ENCODE measurements at regions not wholly inside any gene's neighbourhood (a gene's known extent, or its start where the extent isn't known, plus 50 kb on each side); places are given as distances from the start of the nearest gene placed in this dataset.

DNA sequence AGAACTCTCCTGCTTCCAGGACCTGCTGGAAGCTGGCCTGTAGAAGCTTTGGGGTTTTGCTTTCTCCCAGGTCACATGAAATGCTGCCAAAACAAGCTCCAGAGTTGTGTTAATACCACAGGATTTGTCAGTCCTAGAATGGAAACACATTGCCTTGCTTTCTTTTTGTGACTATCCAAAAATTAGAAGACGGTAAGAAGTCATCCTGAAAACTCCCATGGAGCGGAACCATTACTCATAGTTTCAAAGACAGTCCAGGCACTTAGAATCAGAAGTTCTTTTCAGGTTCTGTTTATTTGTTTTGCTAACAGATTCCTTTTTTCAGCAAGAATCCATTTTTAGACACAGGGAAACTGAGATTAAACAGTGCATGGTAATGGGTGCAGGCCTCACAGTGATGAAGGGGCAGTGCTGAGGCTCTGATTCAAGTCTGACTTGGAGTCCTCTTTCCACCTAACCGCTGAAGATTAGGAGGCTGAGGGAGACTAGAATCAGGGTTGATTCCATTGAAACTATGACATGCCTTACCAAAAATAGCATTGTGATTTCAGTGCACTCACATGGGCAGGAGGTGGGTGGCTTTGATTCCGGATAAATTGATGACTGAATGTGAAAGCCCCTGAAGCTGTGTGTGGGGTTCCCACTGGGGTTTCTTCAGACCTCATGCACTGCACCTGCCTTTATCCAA, 72.2 kb upstream of the NAA20 start:
- TF ChIP-seq POLR2AphosphoS5 (IDR thresholded peaks at IDR 0.05; ENCODE audit: low read depth) (no peak), ZNF114 (CRISPR knock-in tag; IDR thresholded peaks at IDR 0.05) (no peak), EZH2phosphoT487 (IDR thresholded peaks at IDR 0.05; ENCODE audit: unreplicated experiment) (no peak), ZNF331 (CRISPR knock-in tag; IDR thresholded peaks at IDR 0.05; ENCODE audit: low read depth) (no peak), STAT1 (IDR thresholded peaks at IDR 0.05; ENCODE audit: unreplicated experiment) (no peak), CREB1 (CRISPR knock-in tag; IDR thresholded peaks at IDR 0.05; ENCODE audit: low read depth) (no peak), EZH2 (IDR thresholded peaks at IDR 0.05; ENCODE audit: low read depth, unreplicated experiment) (no peak), NANOG (IDR thresholded peaks at IDR 0.05; ENCODE audit: borderline replicate concordance) (no peak), JUNB (IDR thresholded peaks at IDR 0.05; ENCODE audit: unreplicated experiment) (no peak)
- TF ChIP-seq, protein P1, sequence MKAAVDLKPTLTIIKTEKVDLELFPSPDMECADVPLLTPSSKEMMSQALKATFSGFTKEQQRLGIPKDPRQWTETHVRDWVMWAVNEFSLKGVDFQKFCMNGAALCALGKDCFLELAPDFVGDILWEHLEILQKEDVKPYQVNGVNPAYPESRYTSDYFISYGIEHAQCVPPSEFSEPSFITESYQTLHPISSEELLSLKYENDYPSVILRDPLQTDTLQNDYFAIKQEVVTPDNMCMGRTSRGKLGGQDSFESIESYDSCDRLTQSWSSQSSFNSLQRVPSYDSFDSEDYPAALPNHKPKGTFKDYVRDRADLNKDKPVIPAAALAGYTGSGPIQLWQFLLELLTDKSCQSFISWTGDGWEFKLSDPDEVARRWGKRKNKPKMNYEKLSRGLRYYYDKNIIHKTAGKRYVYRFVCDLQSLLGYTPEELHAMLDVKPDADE (IDR thresholded peaks at IDR 0.05) = no peak
- TF ChIP-seq, protein P2, sequence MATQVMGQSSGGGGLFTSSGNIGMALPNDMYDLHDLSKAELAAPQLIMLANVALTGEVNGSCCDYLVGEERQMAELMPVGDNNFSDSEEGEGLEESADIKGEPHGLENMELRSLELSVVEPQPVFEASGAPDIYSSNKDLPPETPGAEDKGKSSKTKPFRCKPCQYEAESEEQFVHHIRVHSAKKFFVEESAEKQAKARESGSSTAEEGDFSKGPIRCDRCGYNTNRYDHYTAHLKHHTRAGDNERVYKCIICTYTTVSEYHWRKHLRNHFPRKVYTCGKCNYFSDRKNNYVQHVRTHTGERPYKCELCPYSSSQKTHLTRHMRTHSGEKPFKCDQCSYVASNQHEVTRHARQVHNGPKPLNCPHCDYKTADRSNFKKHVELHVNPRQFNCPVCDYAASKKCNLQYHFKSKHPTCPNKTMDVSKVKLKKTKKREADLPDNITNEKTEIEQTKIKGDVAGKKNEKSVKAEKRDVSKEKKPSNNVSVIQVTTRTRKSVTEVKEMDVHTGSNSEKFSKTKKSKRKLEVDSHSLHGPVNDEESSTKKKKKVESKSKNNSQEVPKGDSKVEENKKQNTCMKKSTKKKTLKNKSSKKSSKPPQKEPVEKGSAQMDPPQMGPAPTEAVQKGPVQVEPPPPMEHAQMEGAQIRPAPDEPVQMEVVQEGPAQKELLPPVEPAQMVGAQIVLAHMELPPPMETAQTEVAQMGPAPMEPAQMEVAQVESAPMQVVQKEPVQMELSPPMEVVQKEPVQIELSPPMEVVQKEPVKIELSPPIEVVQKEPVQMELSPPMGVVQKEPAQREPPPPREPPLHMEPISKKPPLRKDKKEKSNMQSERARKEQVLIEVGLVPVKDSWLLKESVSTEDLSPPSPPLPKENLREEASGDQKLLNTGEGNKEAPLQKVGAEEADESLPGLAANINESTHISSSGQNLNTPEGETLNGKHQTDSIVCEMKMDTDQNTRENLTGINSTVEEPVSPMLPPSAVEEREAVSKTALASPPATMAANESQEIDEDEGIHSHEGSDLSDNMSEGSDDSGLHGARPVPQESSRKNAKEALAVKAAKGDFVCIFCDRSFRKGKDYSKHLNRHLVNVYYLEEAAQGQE (IDR thresholded peaks at IDR 0.05; ENCODE audit: unreplicated experiment) = no peak
- TF ChIP-seq, protein P3, sequence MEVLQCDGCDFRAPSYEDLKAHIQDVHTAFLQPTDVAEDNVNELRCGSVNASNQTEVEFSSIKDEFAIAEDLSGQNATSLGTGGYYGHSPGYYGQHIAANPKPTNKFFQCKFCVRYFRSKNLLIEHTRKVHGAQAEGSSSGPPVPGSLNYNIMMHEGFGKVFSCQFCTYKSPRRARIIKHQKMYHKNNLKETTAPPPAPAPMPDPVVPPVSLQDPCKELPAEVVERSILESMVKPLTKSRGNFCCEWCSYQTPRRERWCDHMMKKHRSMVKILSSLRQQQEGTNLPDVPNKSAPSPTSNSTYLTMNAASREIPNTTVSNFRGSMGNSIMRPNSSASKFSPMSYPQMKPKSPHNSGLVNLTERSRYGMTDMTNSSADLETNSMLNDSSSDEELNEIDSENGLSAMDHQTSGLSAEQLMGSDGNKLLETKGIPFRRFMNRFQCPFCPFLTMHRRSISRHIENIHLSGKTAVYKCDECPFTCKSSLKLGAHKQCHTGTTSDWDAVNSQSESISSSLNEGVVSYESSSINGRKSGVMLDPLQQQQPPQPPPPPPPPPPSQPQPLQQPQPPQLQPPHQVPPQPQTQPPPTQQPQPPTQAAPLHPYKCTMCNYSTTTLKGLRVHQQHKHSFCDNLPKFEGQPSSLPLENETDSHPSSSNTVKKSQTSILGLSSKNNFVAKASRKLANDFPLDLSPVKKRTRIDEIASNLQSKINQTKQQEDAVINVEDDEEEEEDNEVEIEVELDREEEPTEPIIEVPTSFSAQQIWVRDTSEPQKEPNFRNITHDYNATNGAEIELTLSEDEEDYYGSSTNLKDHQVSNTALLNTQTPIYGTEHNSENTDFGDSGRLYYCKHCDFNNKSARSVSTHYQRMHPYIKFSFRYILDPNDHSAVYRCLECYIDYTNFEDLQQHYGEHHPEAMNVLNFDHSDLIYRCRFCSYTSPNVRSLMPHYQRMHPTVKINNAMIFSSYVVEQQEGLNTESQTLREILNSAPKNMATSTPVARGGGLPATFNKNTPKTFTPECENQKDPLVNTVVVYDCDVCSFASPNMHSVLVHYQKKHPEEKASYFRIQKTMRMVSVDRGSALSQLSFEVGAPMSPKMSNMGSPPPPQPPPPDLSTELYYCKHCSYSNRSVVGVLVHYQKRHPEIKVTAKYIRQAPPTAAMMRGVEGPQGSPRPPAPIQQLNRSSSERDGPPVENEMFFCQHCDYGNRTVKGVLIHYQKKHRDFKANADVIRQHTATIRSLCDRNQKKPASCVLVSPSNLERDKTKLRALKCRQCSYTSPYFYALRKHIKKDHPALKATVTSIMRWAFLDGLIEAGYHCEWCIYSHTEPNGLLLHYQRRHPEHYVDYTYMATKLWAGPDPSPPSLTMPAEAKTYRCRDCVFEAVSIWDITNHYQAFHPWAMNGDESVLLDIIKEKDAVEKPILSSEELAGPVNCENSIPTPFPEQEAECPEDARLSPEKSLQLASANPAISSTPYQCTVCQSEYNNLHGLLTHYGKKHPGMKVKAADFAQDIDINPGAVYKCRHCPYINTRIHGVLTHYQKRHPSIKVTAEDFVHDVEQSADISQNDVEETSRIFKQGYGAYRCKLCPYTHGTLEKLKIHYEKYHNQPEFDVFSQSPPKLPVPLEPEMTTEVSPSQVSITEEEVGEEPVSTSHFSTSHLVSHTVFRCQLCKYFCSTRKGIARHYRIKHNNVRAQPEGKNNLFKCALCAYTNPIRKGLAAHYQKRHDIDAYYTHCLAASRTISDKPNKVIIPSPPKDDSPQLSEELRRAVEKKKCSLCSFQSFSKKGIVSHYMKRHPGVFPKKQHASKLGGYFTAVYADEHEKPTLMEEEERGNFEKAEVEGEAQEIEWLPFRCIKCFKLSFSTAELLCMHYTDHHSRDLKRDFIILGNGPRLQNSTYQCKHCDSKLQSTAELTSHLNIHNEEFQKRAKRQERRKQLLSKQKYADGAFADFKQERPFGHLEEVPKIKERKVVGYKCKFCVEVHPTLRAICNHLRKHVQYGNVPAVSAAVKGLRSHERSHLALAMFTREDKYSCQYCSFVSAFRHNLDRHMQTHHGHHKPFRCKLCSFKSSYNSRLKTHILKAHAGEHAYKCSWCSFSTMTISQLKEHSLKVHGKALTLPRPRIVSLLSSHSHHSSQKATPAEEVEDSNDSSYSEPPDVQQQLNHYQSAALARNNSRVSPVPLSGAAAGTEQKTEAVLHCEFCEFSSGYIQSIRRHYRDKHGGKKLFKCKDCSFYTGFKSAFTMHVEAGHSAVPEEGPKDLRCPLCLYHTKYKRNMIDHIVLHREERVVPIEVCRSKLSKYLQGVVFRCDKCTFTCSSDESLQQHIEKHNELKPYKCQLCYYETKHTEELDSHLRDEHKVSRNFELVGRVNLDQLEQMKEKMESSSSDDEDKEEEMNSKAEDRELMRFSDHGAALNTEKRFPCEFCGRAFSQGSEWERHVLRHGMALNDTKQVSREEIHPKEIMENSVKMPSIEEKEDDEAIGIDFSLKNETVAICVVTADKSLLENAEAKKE (CRISPR knock-in tag; IDR thresholded peaks at IDR 0.05) = no peak
- TF ChIP-seq, protein P4, sequence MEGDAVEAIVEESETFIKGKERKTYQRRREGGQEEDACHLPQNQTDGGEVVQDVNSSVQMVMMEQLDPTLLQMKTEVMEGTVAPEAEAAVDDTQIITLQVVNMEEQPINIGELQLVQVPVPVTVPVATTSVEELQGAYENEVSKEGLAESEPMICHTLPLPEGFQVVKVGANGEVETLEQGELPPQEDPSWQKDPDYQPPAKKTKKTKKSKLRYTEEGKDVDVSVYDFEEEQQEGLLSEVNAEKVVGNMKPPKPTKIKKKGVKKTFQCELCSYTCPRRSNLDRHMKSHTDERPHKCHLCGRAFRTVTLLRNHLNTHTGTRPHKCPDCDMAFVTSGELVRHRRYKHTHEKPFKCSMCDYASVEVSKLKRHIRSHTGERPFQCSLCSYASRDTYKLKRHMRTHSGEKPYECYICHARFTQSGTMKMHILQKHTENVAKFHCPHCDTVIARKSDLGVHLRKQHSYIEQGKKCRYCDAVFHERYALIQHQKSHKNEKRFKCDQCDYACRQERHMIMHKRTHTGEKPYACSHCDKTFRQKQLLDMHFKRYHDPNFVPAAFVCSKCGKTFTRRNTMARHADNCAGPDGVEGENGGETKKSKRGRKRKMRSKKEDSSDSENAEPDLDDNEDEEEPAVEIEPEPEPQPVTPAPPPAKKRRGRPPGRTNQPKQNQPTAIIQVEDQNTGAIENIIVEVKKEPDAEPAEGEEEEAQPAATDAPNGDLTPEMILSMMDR (conservative IDR thresholded peaks at IDR 0.05; ENCODE audit: low read depth in 2 of 2) = no peak
- H3K27ac ChIP-seq (ENCODE audit: low read depth) = no peak overlapping the region
- H4K20me1 ChIP-seq (replicated peaks; ENCODE audit: insufficient read depth) = no peaks in the 10 kb centered on the region
- ATAC-seq (no peak), DNase-seq (ENCODE audit: low spot score) (no peak)
- H3K4me3 Mint-ChIP-seq = no peak overlapping the region
- H3K9me3 Mint-ChIP-seq = no peaks in the 10 kb centered on the region; the same call in 2 of the 3 replicates
- no peaks in the 10 kb centered on the region for H3K27me3 Mint-ChIP-seq (ENCODE audit: insufficient read depth, low read depth, poor library complexity)
- no peaks in the 10 kb centered on the region for H3K36me3 ChIP-seq (ENCODE audit: insufficient read depth)
- no peak overlapping the region for H3K4me3 ChIP-seq
- H2AFZ ChIP-seq = no peak overlapping the region
- H3K79me2 ChIP-seq (replicated peaks; ENCODE audit: insufficient read depth) = no peaks in the 10 kb centered on the region
- H3K4me1 ChIP-seq (ENCODE audit: insufficient read depth) = no peaks in the 10 kb centered on the region
- no peaks in the 10 kb centered on the region for H3F3A ChIP-seq (replicated peaks; ENCODE audit: low read depth)
- H3K4me1 Mint-ChIP-seq = no peaks in the 10 kb centered on the region; the same call in 2 of the 3 replicates
- H3K9me2 ChIP-seq (ENCODE audit: insufficient read depth) = no peaks in the 10 kb centered on the region
- no peaks in the 10 kb centered on the region for H3K36me3 Mint-ChIP-seq (ENCODE audit: low read depth)
- H3K4me2 ChIP-seq = no peak overlapping the region
- H3K27ac Mint-ChIP-seq = no peak overlapping the region
- no peaks in the 10 kb centered on the region for H3K27me3 ChIP-seq (ENCODE audit: insufficient read depth)

Data from GM23338 (cell line).